KMS-11 (cell line): ENCODE measurements at regions not wholly inside any gene's neighbourhood (a gene's known extent, or its start where the extent isn't known, plus 50 kb on each side); places are given as distances from the start of the nearest gene placed in this dataset.
"Not testable (repeated sequence)": the region's sequence is repeated elsewhere in the genome, so short reads cannot be mapped to it uniquely, and the experiment has no call there.

ENCODE experiments used
- H2AFZ ChIP-seq: fragments of 200-600 bp; sonication (generic); 2 replicates; pipeline ENCODE4 v1.6.1; 2016; ENCODE audit warnings: antibody characterized with exemption, mixed run types, low read depth
- H3K27ac ChIP-seq: fragments of 200-600 bp; sonication (generic); 2 replicates; pipeline ENCODE4 v1.6.1; 2016; ENCODE audit warnings: mild to moderate bottlenecking, mixed run types
- H3K27me3 ChIP-seq: fragments of 200-600 bp; sonication (generic); 2 replicates; pipeline ENCODE4 v1.6.1; 2017; ENCODE audit warnings: mild to moderate bottlenecking, low read depth, mixed run types, moderate library complexity; ENCODE audit not compliant: insufficient read depth
- H3K36me3 ChIP-seq: fragments of 200-600 bp; sonication (generic); 2 replicates; pipeline ENCODE4 v1.6.1; 2017; ENCODE audit warnings: mild to moderate bottlenecking, mixed run types; ENCODE audit not compliant: insufficient read depth
- H3K4me1 ChIP-seq: fragments of 200-600 bp; sonication (generic); 2 replicates; pipeline ENCODE4 v1.6.1; 2016; ENCODE audit warnings: mild to moderate bottlenecking, low read depth, mixed run types; ENCODE audit not compliant: poor library complexity, severe bottlenecking
- H3K4me2 ChIP-seq: fragments of 200-600 bp; sonication (generic); 2 replicates; pipeline ENCODE4 v1.7.0; 2016; ENCODE audit warnings: mild to moderate bottlenecking, mixed run types
- H3K4me3 ChIP-seq: fragments of 200-600 bp; sonication (generic); IDR thresholded peaks from 2 replicates; pipeline ENCODE4 v1.6.1; 2017; ENCODE audit warnings: low read depth, low read length, mixed read lengths; ENCODE audit not compliant: insufficient read depth
- H3K79me2 ChIP-seq: fragments of 200-600 bp; sonication (generic); 2 replicates; pipeline ENCODE4 v1.6.1; 2016; ENCODE audit warnings: low read depth, mixed run types; ENCODE audit not compliant: insufficient read depth
- H3K9ac ChIP-seq: fragments of 200-600 bp; sonication (generic); 2 replicates; pipeline ENCODE4 v1.6.1; 2016; ENCODE audit warnings: mild to moderate bottlenecking, mixed run types
- H4K20me1 ChIP-seq: fragments of 200-600 bp; sonication (generic); 2 replicates; pipeline ENCODE4 v1.6.1; 2016; ENCODE audit warnings: mild to moderate bottlenecking, mixed run types; ENCODE audit not compliant: insufficient read depth
- TF ChIP-seq, protein P1 (sequence below): fragments of 200-600 bp; sonication (generic); conservative IDR thresholded peaks from 2 replicates; pipeline ENCODE4 v1.6.1; 2017; ENCODE audit warnings: low read depth, mild to moderate bottlenecking, antibody characterized with exemption, low read length, moderate library complexity, mixed read lengths

DNA sequence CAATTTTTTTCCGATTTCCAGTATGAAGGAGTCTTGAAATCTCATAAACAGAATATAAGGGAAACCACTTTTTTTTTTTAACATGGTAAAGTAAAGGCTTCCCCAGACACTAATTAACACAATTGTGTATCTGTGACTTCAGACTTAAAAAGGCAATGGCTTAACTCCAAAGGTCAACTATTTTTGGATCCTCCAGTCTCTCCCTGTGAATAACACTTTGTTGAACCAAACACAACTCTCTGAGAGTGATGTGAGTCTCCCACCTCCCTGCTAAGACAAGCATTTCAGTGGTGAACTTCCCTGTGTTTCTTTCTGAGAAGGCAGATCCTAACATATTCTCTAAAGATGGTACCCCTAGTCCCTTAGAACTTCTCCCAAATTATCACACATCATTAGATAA is 219.6 kb upstream of the RBBP8 start:
- H3K4me2 ChIP-seq = no peak overlapping the region
- no peak overlapping the region for H3K4me3 ChIP-seq
- TF ChIP-seq, protein P1, sequence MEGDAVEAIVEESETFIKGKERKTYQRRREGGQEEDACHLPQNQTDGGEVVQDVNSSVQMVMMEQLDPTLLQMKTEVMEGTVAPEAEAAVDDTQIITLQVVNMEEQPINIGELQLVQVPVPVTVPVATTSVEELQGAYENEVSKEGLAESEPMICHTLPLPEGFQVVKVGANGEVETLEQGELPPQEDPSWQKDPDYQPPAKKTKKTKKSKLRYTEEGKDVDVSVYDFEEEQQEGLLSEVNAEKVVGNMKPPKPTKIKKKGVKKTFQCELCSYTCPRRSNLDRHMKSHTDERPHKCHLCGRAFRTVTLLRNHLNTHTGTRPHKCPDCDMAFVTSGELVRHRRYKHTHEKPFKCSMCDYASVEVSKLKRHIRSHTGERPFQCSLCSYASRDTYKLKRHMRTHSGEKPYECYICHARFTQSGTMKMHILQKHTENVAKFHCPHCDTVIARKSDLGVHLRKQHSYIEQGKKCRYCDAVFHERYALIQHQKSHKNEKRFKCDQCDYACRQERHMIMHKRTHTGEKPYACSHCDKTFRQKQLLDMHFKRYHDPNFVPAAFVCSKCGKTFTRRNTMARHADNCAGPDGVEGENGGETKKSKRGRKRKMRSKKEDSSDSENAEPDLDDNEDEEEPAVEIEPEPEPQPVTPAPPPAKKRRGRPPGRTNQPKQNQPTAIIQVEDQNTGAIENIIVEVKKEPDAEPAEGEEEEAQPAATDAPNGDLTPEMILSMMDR = no peak
- H3K36me3 ChIP-seq = no peaks in the 10 kb centered on the region
- H3K9ac ChIP-seq = no peak overlapping the region
- no peaks in the 10 kb centered on the region for H4K20me1 ChIP-seq
- H3K27me3 ChIP-seq = no peaks in the 10 kb centered on the region
- H2AFZ ChIP-seq = no peak overlapping the region
- no peaks in the 10 kb centered on the region for H3K79me2 ChIP-seq
- H3K27ac ChIP-seq = no peak overlapping the region
- H3K4me1 ChIP-seq = no peaks in the 10 kb centered on the region

DNA sequence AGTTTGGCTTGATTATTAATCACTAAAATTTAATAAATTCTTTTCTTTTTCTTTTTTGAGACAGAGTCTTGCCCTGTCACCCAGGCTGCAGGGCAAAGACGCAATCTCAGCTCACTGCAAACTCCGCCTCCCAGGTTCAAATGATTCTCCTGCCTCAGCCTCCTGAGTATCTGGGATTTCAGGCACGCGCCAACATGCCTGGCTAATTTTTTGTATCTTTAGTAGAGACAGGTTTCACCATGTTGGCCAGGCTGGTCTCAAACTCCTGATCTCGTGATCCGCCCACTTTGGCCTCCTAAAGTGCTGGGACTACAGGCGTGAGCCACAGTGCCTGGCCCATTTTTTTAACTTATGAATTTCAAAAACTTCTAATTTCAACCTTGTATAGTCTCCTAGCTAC is 215.6 kb upstream of the RBBP8 start:
- not testable (repeated sequence) for H3K27me3 ChIP-seq, H4K20me1 ChIP-seq, H3K27ac ChIP-seq, H3K4me3 ChIP-seq, H3K36me3 ChIP-seq, H3K4me1 ChIP-seq, H3K79me2 ChIP-seq, H3K9ac ChIP-seq, H2AFZ ChIP-seq, H3K4me2 ChIP-seq

DNA sequence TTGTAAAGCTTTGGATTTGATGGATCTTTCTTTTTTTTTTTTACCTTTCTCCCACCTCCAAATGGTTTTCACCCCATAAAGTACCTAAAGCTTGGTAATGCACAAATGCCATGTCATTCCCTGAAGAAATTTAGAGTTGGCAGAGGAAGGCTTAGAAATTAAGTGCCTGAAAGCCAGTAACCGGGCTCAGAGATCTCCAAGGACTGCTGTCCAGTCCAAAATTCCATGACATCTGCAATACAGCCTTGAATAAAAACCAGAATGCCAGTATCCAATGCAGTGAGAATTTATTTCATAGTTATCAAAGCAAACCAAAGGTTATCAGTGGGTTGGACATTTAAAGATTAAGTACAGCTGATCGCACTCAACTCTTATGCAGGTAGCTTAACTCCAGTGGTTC is 209.9 kb upstream of the RBBP8 start:
- Histone ChIP-seq H3K4me2 (no peak overlapping the region), H3K79me2 (no peaks in the 10 kb centered on the region), H3K27me3 (no peaks in the 10 kb centered on the region), H3K4me1 (peaks cover 9% of the 10 kb centered on the region), H2AFZ (no peak overlapping the region), H3K9ac (no peak overlapping the region), H3K36me3 (no peaks in the 10 kb centered on the region), H4K20me1 (no peaks in the 10 kb centered on the region), H3K4me3 (no peak overlapping the region), H3K27ac (no peak overlapping the region)
- TF ChIP-seq, protein P1 = no peak

DNA sequence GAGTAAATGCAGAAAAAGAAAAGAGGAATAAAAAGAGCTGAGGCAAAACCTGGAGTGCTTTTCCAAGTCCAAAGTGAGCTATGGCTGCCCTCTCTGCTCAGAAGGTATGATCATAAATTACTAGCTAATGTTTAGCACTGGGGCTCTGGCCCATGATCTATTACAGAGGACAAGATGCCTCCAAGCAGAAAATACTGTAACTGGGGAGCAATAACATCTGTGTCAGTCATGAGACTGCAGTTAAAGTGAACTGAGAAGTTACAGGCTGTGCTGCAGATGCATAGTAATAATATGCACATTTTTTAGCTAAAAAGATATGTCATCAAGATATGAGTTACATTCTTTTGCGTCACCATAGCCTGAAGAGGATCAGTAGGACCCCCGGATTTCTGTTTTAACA is 209.4 kb upstream of the RBBP8 start:
- Histone ChIP-seq H3K27me3 (no peaks in the 10 kb centered on the region), H3K4me3 (no peak overlapping the region), H3K36me3 (no peaks in the 10 kb centered on the region), H3K4me2 (no peak overlapping the region), H3K79me2 (no peaks in the 10 kb centered on the region), H2AFZ (no peak overlapping the region), H3K9ac (no peak overlapping the region), H3K27ac (no peak overlapping the region), H3K4me1 (peaks cover 9% of the 10 kb centered on the region), H4K20me1 (no peaks in the 10 kb centered on the region)
- TF ChIP-seq, protein P1 = no peak

DNA sequence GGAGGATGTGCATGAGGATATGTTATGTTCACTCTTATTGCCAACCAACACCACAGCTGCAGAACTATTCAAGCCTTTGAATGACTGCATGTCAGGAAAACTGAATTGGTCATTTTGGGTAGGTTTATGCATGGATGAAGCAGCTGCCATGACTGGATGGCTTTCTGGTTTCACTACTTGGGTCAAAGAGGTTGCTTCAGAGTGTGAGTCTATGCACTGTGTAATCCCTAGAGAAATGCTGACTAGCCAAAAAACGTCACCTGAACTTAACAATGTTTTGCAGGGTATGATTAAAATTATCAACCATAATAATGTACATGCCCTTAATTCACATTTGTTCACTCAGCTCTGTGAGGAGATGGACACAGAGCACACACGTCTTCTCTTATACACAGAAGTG is 206.7 kb upstream of the RBBP8 start:
- TF ChIP-seq, protein P1 = no peak
- Histone ChIP-seq H3K4me3 (no peak overlapping the region), H3K27ac (no peak overlapping the region), H3K79me2 (no peaks in the 10 kb centered on the region), H3K36me3 (no peaks in the 10 kb centered on the region), H3K4me2 (no peak overlapping the region), H3K9ac (no peak overlapping the region), H4K20me1 (no peaks in the 10 kb centered on the region), H2AFZ (no peak overlapping the region), H3K27me3 (no peaks in the 10 kb centered on the region), H3K4me1 (peaks cover 9% of the 10 kb centered on the region)
